ENCODE measurements at regions not wholly inside any gene's neighbourhood (a gene's known extent, or its start where the extent isn't known, plus 50 kb on each side); places are given as distances from the start of the nearest gene placed in this dataset.

DNA sequence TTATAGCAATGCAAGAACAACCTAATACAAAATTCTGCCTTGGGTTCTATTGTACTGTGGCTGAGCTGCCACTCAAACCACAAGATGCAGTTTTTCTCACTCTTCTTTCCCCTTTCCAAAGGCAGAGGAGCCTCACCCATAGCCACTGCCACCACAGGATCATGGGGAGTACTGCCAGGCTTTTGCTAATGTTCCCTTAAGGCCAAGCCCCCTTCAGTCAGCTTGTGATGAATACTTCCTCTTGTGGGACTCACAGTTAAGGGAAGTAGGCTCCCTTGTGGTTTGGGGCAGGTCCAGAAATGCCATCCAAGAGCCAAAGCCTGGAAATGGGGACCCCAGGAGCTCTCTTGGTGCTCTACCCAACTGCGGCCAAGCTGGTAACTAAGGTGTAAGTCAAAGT, 258.7 kb downstream of the SPATA31D1 start:
- no peak for TF ChIP-seq CTCF (IDR thresholded peaks at IDR 0.05)
- no peak for TF ChIP-seq EZH2phosphoT487 (IDR thresholded peaks at IDR 0.05)
- no peak for TF ChIP-seq EZH2 (IDR thresholded peaks at IDR 0.05)
